ENCODE measurements at regions not wholly inside any gene's neighbourhood (a gene's known extent, or its start where the extent isn't known, plus 50 kb on each side); places are given as distances from the start of the nearest gene placed in this dataset.

- no peak for DNase-seq (ENCODE audit: low spot score)
Observed at GRCh38 chr4:159500861-159501260, 398.0 kb downstream of the RAPGEF2 start.

- no peak for DNase-seq (ENCODE audit: low spot score)
Observed at GRCh38 chr4:159503236-159504008, 400.5 kb downstream of the RAPGEF2 start.

GRCh38 chr4:159504684-159505083 is 401.8 kb downstream of the RAPGEF2 start:
- DNase-seq (ENCODE audit: low spot score), result no peak

- no peak for DNase-seq (ENCODE audit: low spot score)
Observed at GRCh38 chr4:159505266-159505975, 402.5 kb downstream of the RAPGEF2 start.

- DNase-seq (ENCODE audit: low spot score), result no peak
Observed at GRCh38 chr4:159506801-159507517, 404.1 kb downstream of the RAPGEF2 start.

GRCh38 chr4:159508917-159509500 is 406.1 kb downstream of the RAPGEF2 start:
- DNase-seq (ENCODE audit: low spot score), result no peak

- no peak for DNase-seq (ENCODE audit: low spot score)
Observed at GRCh38 chr4:159512348-159512747, 409.5 kb downstream of the RAPGEF2 start.

- DNase-seq (ENCODE audit: low spot score), result no peak
Observed at GRCh38 chr4:159515314-159516025, 412.6 kb downstream of the RAPGEF2 start.

- no peak for DNase-seq (ENCODE audit: low spot score)
Observed at GRCh38 chr4:159516556-159517140, 413.8 kb downstream of the RAPGEF2 start.

GRCh38 chr4:159520074-159520473 is 417.2 kb downstream of the RAPGEF2 start:
- no peak for DNase-seq (ENCODE audit: low spot score)

GRCh38 chr4:159526172-159526571 is 423.3 kb downstream of the RAPGEF2 start:
- DNase-seq (ENCODE audit: low spot score), result no peak

- DNase-seq (ENCODE audit: low spot score), result no peak
Observed at GRCh38 chr4:159534655-159535054, 431.8 kb downstream of the RAPGEF2 start.

- DNase-seq (ENCODE audit: low spot score), result no peak
Observed at GRCh38 chr4:159538556-159538955, 435.7 kb downstream of the RAPGEF2 start.

- DNase-seq (ENCODE audit: low spot score), result no peak
Observed at GRCh38 chr4:159540038-159540437, 437.2 kb downstream of the RAPGEF2 start.

GRCh38 chr4:159540501-159540900 is 437.6 kb downstream of the RAPGEF2 start:
- DNase-seq (ENCODE audit: low spot score), result no peak

- no peak for DNase-seq (ENCODE audit: low spot score)
Observed at GRCh38 chr4:159541143-159541542, 438.3 kb downstream of the RAPGEF2 start.

GRCh38 chr4:159542296-159542695 is 439.4 kb downstream of the RAPGEF2 start:
- no peak for DNase-seq (ENCODE audit: low spot score)

GRCh38 chr4:159543831-159544230 is 441.0 kb downstream of the RAPGEF2 start:
- no peak for DNase-seq (ENCODE audit: low spot score)

- DNase-seq (ENCODE audit: low spot score), result no peak
Observed at GRCh38 chr4:159545556-159545955, 442.7 kb downstream of the RAPGEF2 start.

GRCh38 chr4:159547645-159548308 is 444.9 kb downstream of the RAPGEF2 start:
- no peak for DNase-seq (ENCODE audit: low spot score)

GRCh38 chr4:159549098-159549518 is 446.2 kb downstream of the RAPGEF2 start:
- no peak for DNase-seq (ENCODE audit: low spot score)
